Naive thymus-derived CD8-positive, alpha-beta T cell (primary cell): ENCODE measurements at regions not wholly inside any gene's neighbourhood (a gene's known extent, or its start where the extent isn't known, plus 50 kb on each side); places are given as distances from the start of the nearest gene placed in this dataset.

Experiments
- ATAC-seq, 2 donors: fragments of 150-1000 bp; cut with Tn5 transposase in 1 of 2; sonication (Bioruptor Pico), chemical (Tn5 transposase) in 1 of 2; 1 replicate in 1 of 2; 2 replicates in 1 of 2; pipeline ENCODE4 v1.10.0; 2021; ENCODE audit warnings: mild to moderate bottlenecking in 2 of 2, moderate library complexity in 2 of 2
- POLR2A ChIA-PET: fragments of 350-600 bp; sonication (Branson Sonifier 250); formaldehyde crosslinking; loops from one replicate; lab custom pipeline; 2021; ENCODE audit warnings: antibody characterized with exemption; lab: Charles Lee
- DNase-seq, 10 donors: peaks; one replicate each; pipeline versions ENCODE4 v3.0.0 to v3.0.0-alpha.2; 2020 to 2022
- H3K27ac Mint-ChIP-seq, 10 donors: one replicate each; pipeline ENCODE4 v1.8.0; 2020 to 2022; ENCODE audit warnings: mild to moderate bottlenecking in 10 of 10, mixed read lengths in 10 of 10, moderate library complexity in 4 of 10, inconsistent platforms in 1 of 10
- H3K27me3 Mint-ChIP-seq, 5 donors: one replicate each; pipeline ENCODE4 v1.8.0; 2021 to 2022; ENCODE audit warnings: mixed read lengths in 5 of 5
- H3K36me3 Mint-ChIP-seq, 3 donors: one replicate each; pipeline ENCODE4 v1.8.0; 2020 to 2022; ENCODE audit warnings: mixed read lengths in 3 of 3, mild to moderate bottlenecking in 2 of 3, inconsistent platforms in 1 of 3
- H3K4me1 Mint-ChIP-seq, 4 donors: one replicate each; pipeline ENCODE4 v1.8.0; 2021 to 2022; ENCODE audit warnings: mixed read lengths in 4 of 4
- H3K4me3 Mint-ChIP-seq, 10 donors: one replicate each; pipeline ENCODE4 v1.8.0; 2020 to 2022; ENCODE audit warnings: mild to moderate bottlenecking in 10 of 10, mixed read lengths in 10 of 10, moderate library complexity in 6 of 10, inconsistent platforms in 1 of 10
- H3K9me3 Mint-ChIP-seq, 9 donors: one replicate each; pipeline ENCODE4 v1.8.0; 2020 to 2022; ENCODE audit warnings: mixed read lengths in 9 of 9, mild to moderate bottlenecking in 3 of 9, inconsistent platforms in 1 of 9, moderate library complexity in 1 of 9

DNA sequence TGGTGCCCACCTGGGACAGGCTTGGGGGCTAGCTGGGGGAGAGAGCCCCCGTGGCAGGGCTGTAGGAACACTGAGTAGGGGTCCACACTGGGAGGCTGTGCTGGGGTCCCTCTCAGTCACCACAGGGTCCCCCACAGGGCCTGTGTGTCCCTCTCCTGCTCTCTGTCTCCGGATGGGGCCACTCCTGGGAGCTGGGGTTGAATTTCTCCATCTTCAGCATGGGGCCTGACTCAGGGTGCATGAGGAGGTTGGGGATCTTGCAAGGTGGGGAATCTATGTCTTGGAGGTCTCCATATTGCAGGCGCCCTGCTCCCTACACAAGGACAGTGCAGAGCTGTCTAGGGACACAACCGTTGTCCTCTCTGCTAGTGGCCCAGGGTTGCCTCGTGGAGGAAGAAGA lies 78.7 kb upstream of the HDAC4 start:
- peaks cover 0 to 5% (median 0%) of the 10 kb centered on the region in 5 donors for H3K27me3 Mint-ChIP-seq
- no peaks in the 10 kb centered on the region for H3K9me3 Mint-ChIP-seq
- DNase-seq (no peak), ATAC-seq (no peak)
- no peak overlapping the region for H3K4me3 Mint-ChIP-seq
- H3K36me3 Mint-ChIP-seq, result no peaks in the 10 kb centered on the region
- POLR2A ChIA-PET, result no interaction called here
- no peak overlapping the region for H3K27ac Mint-ChIP-seq
- H3K4me1 Mint-ChIP-seq, result no peaks in the 10 kb centered on the region

- Mint-ChIP-seq H3K27me3 (peaks cover 0 to 4% (median 0%) of the 10 kb centered on the region in 5 donors), H3K36me3 (no peaks in the 10 kb centered on the region), H3K27ac (no peak overlapping the region), H3K4me3 (no peak overlapping the region), H3K4me1 (peaks cover 0 to 5% (median 0%) of the 10 kb centered on the region in 4 donors), H3K9me3 (no peaks in the 10 kb centered on the region)
- ATAC-seq, result no peak
- DNase-seq, result no peak
- POLR2A ChIA-PET, result no interaction called here
Observed at GRCh38 chr2:239477591-239477990, 76.8 kb upstream of the HDAC4 start.

DNA sequence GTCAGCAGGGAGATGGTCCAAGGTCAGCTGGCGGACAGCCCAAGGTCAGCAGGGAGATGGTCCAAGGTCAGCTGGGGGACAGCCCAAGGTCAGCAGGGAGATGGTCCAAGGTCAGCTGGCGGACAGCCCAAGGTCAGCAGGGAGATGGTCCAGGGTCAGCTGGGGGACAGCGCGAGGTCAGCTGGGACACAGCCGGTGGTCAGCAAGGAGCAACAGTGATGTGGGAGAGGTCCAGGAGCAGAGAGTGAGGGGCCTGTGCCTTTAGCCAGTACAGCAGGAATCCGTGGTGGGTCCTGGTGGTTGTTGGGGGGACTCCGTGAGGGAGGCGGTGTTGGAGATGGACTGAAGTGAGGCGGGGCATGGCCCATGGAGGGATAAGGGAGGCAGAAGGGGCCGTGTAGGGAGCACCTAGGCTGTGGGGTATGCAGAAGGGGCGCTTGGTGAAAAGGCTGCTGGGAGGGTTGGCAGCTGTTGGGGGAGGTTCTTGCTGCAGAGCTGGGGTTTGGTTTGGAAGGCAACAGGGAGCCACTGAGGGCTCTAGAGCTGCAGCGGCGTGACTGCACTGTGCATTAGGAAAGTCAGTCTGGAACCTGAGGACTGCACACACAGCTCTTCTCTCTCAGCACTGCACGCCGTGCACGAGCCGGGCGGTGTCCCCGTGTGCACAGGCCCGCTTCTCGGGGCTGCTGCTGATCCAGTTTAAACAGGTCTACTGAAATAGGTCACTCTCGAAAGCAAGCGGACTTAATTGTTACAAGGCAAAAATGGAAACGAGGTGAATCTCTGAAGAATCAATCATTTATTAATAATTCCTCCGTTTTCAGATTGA lies 76.2 kb upstream of the HDAC4 start:
- peaks cover 0 to 5% (median 0%) of the 10 kb centered on the region in 4 donors for H3K4me1 Mint-ChIP-seq
- ATAC-seq (no peak), DNase-seq (peak in 2 of 10 donors; percentile 9 to 59)
- peaks cover 0 to 4% (median 0%) of the 10 kb centered on the region in 5 donors for H3K27me3 Mint-ChIP-seq
- H3K27ac Mint-ChIP-seq, result no peak overlapping the region
- POLR2A ChIA-PET, result no interaction called here
- no peaks in the 10 kb centered on the region for H3K36me3 Mint-ChIP-seq
- H3K9me3 Mint-ChIP-seq, result no peaks in the 10 kb centered on the region
- H3K4me3 Mint-ChIP-seq, result no peak overlapping the region

DNA sequence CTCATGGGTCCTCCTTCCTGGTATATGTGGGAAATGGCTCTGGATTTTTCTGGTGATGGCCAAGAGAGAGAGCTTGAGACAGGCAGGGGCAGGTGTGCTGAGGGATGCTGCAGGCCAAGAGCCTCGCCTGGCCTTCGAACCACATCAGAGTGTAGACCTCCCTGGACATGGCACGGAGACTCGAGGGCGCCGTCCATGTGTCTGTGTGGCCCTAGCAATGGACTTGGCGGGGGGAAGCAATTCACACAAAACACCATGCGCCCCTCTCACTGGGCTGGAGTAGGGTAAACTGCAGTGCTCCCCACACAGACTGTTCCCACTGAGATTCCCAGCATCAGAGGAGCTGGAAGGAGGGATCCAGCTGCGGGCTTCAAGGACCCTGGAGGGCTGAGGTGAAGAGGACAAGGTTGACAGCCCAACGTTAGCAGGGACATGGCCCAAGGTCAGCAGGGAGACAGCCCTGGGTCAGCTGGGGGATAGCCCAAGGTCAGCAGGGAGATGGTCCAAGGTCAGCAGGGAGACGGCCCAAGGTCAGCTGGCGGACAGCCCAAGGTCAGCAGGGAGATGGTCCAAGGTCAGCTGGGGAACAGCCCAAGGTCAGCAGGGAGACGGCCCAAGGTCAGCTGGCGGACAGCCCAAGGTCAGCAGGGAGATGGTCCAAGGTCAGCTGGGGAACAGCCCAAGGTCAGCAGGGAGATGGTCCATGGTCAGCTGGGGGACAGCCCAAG lies 75.4 kb upstream of the HDAC4 start:
- H3K4me1 Mint-ChIP-seq, result peaks cover 0 to 5% (median 0%) of the 10 kb centered on the region in 4 donors
- ATAC-seq (no peak), DNase-seq (peak in 1 of 10 donors; percentile 24)
- H3K4me3 Mint-ChIP-seq, result no peak overlapping the region
- no peaks in the 10 kb centered on the region for H3K9me3 Mint-ChIP-seq
- H3K27me3 Mint-ChIP-seq, result peaks cover 0 to 1% (median under 1%) of the 10 kb centered on the region in 5 donors
- H3K27ac Mint-ChIP-seq, result no peak overlapping the region
- POLR2A ChIA-PET, result no interaction called here
- no peaks in the 10 kb centered on the region for H3K36me3 Mint-ChIP-seq

DNA sequence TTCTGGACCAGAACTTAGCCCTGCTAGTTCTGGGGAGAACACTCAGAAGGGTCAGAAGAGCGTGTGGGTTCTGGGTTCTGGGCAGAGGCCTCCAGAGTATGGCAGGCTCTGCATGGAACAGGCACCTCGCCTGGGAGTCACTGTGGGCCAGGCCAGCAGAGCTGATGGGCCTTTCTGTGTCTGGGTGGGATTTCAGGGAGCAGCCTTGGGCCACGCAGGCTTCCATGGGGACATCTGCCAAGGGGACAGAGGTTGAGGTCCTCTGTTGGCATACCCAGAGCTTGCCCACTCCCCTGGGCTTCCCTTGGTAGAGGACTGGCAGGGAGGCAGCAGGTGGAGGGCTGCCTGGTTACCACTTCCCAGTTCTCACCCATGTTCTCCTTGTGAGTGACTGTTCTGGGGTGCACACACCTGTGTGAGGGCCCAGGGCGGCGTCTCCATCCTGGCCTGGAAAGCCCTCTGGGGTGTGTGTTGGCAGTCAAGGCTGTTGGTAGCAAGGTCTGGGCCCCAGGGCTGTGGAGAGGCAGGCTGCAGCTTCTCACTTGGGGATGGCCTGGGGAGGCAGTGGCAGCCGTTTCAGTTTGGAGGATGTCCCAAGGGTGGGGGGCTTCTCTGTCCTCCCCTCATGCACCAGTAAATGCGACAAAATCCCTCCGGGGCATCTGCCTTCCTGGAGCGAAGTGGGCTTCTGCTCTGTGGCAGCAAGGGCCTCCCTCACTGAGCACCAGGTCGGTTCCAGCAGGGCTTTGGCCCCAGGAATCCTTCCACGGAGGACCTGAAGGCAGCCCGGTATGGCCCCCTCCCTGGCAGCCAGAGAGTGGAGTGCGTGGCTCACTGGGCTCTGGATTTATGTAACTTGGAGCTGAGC lies 74.6 kb upstream of the HDAC4 start:
- Mint-ChIP-seq H3K36me3 (no peaks in the 10 kb centered on the region), H3K4me1 (peaks cover 0 to 7% (median 0%) of the 10 kb centered on the region in 4 donors), H3K27ac (no peak overlapping the region), H3K9me3 (no peaks in the 10 kb centered on the region), H3K27me3 (peaks cover 0 to 3% (median 1%) of the 10 kb centered on the region in 5 donors), H3K4me3 (no peak overlapping the region)
- peak in 1 of 10 donors; percentile 42 for DNase-seq
- POLR2A ChIA-PET, result no interaction called here
- ATAC-seq, result no peak

- ATAC-seq (no peak), DNase-seq (peak in 1 of 10 donors; percentile 21)
- H3K36me3 Mint-ChIP-seq, result no peaks in the 10 kb centered on the region
- H3K9me3 Mint-ChIP-seq, result no peaks in the 10 kb centered on the region
- H3K27me3 Mint-ChIP-seq, result peaks cover 0 to 3% (median 1%) of the 10 kb centered on the region in 5 donors
- peaks cover 0 to 7% (median 0%) of the 10 kb centered on the region in 4 donors for H3K4me1 Mint-ChIP-seq
- POLR2A ChIA-PET, result no interaction called here
- peak overlapping the region in 1 of 10 donors; percentile 74 for H3K27ac Mint-ChIP-seq
- H3K4me3 Mint-ChIP-seq, result no peak overlapping the region
Observed at GRCh38 chr2:239473211-239473805, 72.5 kb upstream of the HDAC4 start.

GRCh38 chr2:239472235-239472775 lies 71.5 kb upstream of the HDAC4 start:
- Mint-ChIP-seq H3K27me3 (peaks cover 0 to 3% (median 1%) of the 10 kb centered on the region in 5 donors), H3K4me1 (peaks cover 0 to 7% (median 0%) of the 10 kb centered on the region in 4 donors), H3K4me3 (no peak overlapping the region), H3K9me3 (no peaks in the 10 kb centered on the region), H3K36me3 (no peaks in the 10 kb centered on the region), H3K27ac (no peak overlapping the region)
- DNase-seq, result no peak
- no peak for ATAC-seq
- POLR2A ChIA-PET, result no interaction called here

DNA sequence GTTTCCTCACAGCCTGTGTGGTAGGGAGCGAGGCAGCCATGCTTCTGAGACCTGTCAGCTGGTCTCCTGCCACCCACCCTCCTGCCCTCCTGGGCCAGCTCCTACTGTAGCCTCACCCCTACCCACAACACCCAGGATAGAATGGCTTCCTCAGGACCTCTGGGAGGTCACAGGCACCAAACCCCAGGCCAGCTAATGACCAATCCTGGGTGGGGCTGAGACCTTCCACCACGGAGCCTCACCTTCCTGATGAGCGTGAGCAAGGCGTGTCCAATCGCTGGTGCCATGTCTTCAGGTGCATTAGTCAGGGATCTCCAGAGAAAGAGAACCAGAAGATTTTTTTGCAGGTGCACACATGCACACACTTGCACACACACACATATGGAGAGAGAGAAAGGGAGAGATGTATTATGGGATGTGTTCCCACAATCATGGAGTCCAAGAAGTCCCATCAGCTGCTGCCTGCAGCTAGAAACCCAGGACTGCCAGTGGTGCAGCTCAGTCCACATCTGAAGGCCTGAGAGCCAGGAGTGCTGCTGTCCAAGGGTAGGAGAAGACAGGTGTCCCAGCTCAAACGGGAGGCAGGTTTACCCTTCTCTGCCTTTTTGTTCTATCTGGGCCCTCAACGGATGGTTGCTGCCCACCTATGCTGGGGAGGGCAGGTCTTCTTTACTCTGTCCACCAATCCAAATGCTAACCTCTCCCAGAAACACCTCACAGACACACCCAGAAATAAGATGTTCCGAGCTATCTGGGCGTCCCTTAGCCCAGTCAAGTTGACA lies 70.4 kb upstream of the HDAC4 start:
- ATAC-seq, result no peak
- Mint-ChIP-seq H3K27ac (peak overlapping the region in 2 of 10 donors; percentile 26 to 32), H3K36me3 (no peaks in the 10 kb centered on the region), H3K9me3 (no peaks in the 10 kb centered on the region), H3K4me1 (peaks cover 0 to 7% (median 0%) of the 10 kb centered on the region in 4 donors), H3K27me3 (peaks cover 0 to 3% (median 1%) of the 10 kb centered on the region in 5 donors), H3K4me3 (no peak overlapping the region)
- POLR2A ChIA-PET, result no interaction called here
- DNase-seq, result no peak

DNA sequence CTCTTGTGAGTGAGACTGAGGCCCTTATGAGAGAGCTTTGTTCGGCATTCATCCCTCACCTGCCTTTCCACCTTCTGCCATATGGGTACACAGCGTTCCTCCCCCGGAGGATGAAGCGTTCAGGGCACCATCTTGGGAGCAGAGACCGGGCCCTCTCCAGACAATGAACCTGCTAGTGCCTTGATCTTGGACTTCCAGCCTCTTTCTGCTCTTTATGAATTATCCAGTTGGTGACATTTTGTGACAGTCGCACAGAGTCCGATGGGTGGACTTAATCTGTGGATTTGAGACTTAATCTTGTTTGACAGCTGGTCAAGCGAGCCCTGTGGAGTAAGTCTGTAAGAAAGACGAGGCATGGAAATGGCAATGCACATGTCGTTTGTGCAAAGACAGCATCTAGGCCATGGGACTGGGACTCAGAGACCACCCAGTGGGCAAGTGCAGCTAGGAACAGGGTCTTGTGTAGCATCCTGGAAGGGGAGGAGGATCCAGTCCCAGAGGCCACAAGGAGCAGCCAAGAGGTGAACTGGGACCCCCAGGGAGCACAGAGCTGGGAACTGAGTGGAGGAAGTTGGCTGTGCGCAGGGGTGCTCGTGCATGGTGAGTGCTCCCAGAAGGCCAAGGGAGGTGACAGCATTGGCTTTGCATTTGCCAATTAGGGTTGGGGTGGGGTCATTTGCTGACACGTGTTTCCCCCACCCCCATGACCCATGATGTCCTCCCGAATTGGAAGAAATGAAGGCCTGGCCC lies 69.5 kb upstream of the HDAC4 start:
- H3K9me3 Mint-ChIP-seq, result no peaks in the 10 kb centered on the region
- DNase-seq (no peak), ATAC-seq (no peak)
- H3K27ac Mint-ChIP-seq, result no peak overlapping the region
- H3K4me1 Mint-ChIP-seq, result peaks cover 0 to 7% (median 0%) of the 10 kb centered on the region in 4 donors
- POLR2A ChIA-PET, result no interaction called here
- peaks cover 0 to 3% (median 1%) of the 10 kb centered on the region in 5 donors for H3K27me3 Mint-ChIP-seq
- no peak overlapping the region for H3K4me3 Mint-ChIP-seq
- H3K36me3 Mint-ChIP-seq, result no peaks in the 10 kb centered on the region

GRCh38 chr2:239469106-239469960 lies 68.5 kb upstream of the HDAC4 start:
- DNase-seq (no peak), ATAC-seq (no peak)
- POLR2A ChIA-PET, result no interaction called here
- Mint-ChIP-seq H3K27me3 (peaks cover 0 to 3% (median 1%) of the 10 kb centered on the region in 5 donors), H3K36me3 (no peaks in the 10 kb centered on the region), H3K27ac (no peak overlapping the region), H3K4me3 (no peak overlapping the region), H3K4me1 (peaks cover 0 to 7% (median 0%) of the 10 kb centered on the region in 4 donors), H3K9me3 (no peaks in the 10 kb centered on the region)
